SHP77 (cell line): ENCODE measurements at regions not wholly inside any gene's neighbourhood (a gene's known extent, or its start where the extent isn't known, plus 50 kb on each side); places are given as distances from the start of the nearest gene placed in this dataset.
"Not testable (repeated sequence)": the region's sequence is repeated elsewhere in the genome, so short reads cannot be mapped to it uniquely, and the experiment has no call there.

Source experiments
- DNase-seq, 2 experiments: peaks; one replicate each; lab custom pipeline; 2025; lab: John Stamatoyannopoulos, UW

DNA sequence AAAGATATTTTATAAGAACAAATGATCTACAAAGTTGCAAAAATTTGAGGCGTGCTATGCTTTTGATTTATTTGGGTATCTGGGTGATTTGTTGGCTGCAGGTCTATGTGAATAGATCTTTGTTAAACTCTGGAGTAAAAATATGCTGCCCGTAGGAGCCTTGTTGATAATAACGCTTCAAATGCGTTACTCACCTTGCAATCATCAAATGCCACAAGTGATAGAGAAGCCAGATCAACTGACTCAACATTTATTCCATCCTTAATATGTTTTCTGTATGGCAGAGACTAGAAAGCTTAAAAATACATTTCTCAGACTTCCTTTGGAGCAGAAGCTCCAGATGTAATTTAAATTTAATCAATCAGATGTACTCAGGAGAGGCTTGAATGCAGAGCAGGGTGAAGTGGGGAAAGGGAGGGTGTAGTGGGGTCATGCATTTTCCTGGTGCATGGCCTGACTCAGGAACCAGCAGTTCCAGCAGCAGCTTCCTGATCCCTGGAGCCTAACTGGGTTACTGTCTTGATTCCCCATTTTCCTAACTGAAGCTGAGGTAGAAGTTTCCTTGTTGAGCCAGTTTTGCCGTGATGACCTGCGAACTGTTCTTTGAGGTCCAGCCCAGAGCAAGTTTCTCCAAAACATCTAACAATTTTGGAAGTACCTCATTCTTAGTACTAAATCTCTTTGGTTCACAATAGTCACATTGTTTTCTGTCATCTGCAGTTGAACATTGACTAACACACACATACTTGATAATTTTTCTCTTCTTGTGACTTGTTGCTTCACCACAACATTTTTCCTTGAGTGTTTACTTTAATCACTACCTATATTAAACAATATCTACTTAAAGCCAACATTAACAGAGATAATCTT, 284.7 kb upstream of the CWC22 start:
- DNase-seq = no peak

DNA sequence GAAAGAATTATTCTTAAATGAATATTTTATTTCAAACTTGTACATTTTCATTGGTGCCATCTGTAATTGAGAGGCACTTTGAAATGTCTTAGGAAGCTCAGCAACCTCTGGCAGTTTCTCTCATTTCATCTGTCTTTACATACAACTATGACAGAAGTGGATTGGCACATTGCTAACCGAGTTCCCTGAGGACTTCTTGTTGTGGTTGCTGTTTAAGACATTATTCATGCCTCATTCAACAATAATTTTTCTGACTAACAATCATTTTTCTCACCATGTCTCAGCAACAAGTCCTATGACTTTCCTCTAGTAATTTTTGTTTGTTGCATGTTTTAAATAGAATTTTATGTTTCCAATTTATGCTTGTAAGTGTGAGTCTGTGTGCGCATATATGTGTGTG, 284.0 kb upstream of the CWC22 start:
- DNase-seq = no peak

GRCh38 chr2:180289627-180290026, 282.5 kb upstream of the CWC22 start:
- no peak for DNase-seq

DNA sequence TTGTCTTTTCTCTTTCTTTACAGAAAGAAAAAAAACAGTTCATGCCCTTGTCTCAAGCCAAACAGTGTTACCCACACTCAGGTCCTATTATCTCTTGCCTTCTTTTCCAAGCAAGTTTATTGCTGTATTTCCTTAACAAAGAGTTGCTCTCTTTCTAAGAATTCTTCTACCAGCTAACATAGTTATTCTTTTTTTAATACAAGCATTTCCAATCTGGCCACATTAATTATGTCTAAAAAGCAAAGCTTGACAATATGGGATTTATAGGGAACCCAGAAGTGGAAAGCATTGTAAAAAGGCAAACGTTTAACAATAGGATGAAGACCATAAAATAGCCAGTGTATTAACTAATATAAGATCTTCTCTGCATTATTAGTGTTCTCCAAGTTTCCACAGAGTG, 272.5 kb upstream of the CWC22 start:
- DNase-seq = no peak

DNA sequence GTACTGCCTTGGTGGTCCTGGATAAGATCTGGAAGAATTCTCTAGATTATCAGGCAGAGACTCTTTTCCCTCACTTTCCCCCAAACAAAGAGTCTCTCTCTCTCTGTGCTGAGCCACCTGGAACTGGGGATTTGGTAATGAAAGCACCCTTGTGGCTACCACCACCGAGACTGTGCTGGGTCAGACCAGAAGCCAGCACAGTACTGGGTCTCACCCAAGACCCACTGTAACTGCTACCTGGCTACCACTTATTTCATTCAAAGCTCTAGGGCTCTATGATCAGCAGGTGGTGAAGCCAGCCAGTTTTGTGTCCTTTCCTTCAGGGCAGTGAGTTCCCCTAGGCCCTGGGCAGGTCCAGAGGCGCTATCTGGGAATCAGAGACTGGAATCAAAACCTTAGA, 269.6 kb upstream of the CWC22 start:
- DNase-seq = no peak

- DNase-seq = no peak
Measured at GRCh38 chr2:180268006-180268405, 260.9 kb upstream of the CWC22 start.

GRCh38 chr2:180261976-180262375, 254.9 kb upstream of the CWC22 start:
- no peak for DNase-seq

DNA sequence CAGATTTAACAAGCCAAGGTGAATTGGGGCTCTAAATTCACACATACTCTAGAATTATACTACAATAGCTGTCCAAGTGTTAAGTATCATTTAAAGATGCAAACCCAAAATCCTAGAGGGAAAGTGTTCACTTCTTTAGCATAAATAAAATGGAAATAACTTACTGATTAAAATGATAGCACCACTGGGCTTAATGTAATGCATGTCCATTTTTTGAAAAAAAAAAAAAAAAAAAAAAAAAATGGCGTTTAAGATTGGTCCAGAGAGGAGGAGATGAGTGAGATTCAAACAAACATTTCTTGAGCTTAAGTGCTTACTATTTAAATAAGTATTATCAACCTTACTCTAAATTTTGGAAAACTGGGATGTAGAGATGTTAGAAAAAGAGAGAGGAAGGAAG, 251.5 kb upstream of the CWC22 start:
- DNase-seq = no peak

DNA sequence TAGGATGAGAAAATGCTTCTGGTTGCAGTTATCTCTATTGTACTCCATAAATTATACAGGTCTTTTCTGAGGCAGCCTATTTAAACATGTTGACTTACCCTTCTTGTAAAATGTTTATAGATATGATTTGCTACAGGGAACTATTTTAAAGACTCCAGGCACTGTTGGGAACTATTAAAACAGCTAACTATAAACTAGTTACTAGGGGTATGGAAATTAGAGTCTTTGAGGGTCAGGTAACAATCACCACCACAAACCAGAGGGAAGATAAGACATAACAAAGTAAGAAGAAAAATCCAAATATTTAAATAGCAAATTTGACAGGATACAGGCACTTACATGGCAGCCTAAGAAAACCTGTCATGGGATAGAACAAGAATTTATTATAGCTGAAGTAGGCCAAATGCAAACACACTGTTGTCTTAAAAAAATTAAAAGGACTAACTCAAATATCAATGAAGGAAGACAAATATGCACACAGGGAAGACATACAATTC, 251.0 kb upstream of the CWC22 start:
- no peak for DNase-seq

DNA sequence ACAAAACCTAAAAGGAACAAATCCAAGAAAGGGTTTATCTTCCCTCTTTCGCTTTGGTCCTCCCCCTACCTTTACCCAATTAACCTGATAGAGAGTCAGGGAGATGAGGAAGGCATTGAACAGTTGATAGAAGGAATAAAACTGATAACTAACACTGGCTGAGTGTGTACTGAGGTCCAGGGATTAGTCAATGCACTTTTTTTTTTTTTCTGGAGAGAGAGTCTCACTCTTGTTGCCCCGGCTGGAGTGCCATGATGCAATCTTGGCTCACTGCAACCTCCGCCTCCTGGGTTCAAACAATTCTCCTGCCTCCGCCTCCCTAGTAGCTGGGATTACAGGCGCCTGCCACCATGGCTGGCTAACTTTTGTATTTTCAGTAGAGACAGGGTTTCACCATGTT, 250.2 kb upstream of the CWC22 start:
- no peak for DNase-seq

- no peak for DNase-seq
Measured at GRCh38 chr2:180255981-180256380, 248.9 kb upstream of the CWC22 start.

DNA sequence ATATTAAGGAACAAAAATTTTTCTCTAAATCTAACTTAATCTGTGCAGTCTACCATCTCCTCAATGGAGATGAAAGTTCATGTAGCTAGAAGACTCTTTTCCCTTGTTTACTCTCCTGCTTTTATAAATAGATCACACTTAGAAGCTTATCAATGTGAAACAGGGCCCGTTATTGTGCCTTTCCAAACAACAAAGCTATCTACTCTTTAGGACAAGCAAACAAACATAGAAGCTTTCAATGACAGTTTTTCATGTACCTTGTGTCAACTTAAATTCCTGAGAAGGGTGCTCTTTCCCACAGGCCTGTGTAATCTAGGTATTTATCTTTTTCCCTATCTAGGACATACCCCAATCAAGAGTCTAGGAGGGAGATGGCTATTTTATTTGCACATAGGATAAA, 247.8 kb upstream of the CWC22 start:
- no peak for DNase-seq

DNA sequence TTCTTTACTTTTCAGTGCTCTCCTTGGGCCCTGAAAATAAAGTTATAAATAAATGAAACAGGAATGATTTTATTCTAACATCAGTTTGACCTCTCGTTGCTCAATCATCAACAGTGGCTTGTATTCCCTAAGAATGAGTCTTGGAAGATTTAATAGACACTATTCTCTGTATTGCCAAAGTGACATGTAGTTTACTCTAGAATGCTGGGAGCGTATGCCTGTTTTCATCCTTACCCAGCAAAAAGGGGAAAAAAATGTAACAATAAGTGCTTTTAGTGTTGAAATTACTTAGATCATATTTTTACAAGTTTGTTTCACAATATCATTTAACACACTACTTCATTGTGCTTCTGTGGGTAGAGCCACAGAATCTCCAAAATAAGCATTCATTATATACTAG, 240.6 kb upstream of the CWC22 start:
- DNase-seq = no peak

DNA sequence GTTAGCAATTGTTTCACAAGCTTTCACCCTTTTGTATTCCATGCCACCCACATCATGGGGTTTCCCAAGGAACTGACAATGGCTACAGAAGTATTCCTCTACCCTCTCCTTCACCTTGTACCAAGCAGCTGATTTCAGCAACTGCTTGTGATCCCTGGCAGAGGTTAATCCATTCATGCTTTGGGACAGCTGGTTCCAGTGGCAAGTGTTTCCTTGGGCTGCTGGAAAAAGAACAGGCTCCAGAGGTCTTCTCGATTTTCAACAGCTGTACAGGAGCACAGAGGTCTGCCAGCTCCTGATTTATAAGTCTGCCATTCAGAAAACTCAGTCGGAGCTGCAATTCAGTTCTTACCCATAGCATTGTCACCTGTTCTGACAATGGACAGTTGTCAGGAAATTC, 239.2 kb upstream of the CWC22 start:
- DNase-seq = no peak

- no peak for DNase-seq
Measured at GRCh38 chr2:180240774-180241173, 233.7 kb upstream of the CWC22 start.

DNA sequence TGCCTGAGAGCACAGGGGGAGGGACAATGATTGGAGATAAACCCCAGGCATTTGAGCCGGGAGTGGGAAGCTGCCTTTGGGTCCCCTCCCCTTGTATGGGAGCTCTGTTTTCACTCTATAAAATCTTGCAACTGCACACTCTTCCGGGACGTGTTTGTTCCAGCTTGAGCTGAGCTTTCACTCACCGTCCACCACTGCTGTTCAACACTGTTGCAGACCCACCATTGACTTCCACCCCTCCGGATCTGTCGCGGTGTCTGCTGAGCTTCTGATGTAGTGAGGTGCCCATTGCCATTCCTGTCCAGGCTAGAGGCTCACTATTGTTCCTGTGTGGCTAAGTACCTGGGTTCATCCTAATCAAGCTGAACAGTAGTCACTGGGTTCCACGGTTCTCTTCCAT, 231.6 kb upstream of the CWC22 start:
- DNase-seq = no peak

GRCh38 chr2:180236061-180236460, 229.0 kb upstream of the CWC22 start:
- not testable (repeated sequence) for DNase-seq

GRCh38 chr2:180235506-180235905, 228.4 kb upstream of the CWC22 start:
- not testable (repeated sequence) for DNase-seq

DNA sequence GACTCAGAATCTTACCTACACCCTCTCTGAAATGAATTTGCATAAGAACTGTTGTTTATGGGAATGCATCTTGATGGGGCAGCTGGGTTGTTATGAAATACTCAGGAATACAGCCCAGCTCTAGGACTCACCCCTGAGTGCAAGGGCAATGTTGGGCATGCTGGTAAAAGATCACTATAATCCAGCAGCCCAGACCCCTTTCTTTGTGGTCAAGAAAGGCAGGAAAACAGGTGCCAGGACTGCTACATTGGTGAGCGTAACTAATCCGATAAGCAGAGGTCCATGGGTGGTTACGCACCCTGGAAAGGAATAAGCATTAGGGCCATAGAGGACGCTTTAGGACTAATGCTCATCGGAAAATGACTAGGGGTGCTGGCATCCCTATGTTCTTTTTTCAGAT, 227.9 kb upstream of the CWC22 start:
- DNase-seq = not testable (repeated sequence)

- DNase-seq = no peak
Measured at GRCh38 chr2:180231015-180231414, 223.9 kb upstream of the CWC22 start.

- DNase-seq = no peak
Measured at GRCh38 chr2:180227461-180227860, 220.4 kb upstream of the CWC22 start.

GRCh38 chr2:180225118-180225517, 218.0 kb upstream of the CWC22 start:
- DNase-seq = no peak

DNA sequence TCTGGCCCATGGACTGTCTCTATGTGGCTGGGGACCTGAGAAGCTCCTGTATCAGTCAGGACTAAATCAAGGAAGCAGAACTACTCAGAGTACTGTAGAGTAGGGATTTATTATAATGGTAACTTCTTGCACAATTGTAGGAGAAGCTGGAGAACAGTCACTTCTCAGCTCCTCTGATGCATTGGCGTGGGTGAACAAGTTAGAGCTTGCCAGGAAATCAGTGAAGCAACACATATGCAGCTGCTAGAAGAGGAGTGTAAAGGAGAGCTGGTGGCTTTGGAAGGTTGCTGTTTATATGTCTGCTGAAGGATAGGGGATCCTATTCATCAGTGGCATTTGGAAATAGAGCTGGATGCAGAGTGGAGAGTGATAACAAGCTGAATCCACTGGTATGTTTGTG, 215.5 kb upstream of the CWC22 start:
- DNase-seq = no peak

DNA sequence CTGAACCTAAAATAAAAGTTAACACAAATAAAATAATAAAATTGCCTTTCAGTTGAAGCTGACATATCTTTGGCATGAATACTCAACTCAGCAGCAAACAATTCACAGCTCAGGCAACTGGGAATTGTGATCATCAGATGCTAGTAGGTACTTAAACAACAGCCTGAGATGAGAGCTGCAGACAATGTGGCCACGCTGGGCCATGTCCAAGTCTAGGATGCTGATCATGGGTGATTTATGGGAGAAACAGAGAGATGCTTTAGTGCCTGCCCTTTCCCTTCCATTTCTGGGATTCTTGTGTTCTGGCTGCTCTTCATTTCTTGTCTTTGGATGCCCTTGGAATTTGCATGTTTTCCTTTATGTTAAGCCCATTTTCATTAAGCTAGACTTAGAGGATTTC, 212.4 kb upstream of the CWC22 start:
- DNase-seq = no peak
